ENCODE measurements at regions not wholly inside any gene's neighbourhood (a gene's known extent, or its start where the extent isn't known, plus 50 kb on each side); places are given as distances from the start of the nearest gene placed in this dataset.

DNA sequence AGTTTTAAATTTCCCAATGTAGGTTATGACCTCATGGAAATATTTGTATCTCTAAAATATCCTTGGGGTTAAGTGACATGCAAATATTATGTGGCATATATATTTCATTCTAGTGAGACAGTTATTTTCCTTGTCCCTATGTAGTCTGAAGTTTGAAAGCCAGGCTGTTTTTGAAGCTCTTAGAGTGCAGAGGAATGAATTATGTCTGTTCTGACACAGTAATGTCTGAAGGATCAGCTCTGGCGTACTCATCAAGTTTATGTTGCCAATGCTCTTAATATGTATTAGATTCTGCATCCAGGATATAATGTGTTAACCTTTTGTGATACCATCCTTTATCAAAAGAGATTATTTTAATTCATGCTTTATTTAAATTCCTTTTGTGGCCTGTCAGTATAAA lies 355.8 kb downstream of the PCDH7 start:
- Histone ChIP-seq H3K36me3 (no peaks in the 10 kb centered on the region), H3K9me3 (no peaks in the 10 kb centered on the region), H3K27ac (no peak overlapping the region), H3K27me3 (no peaks in the 10 kb centered on the region), H3K4me1 (no peaks in the 10 kb centered on the region), H3K4me3 (no peak overlapping the region)
- 0% methylated on average over 1 of the region's 1 CpG for WGBS, 2 donors
- TF ChIP-seq EP300 (IDR thresholded peaks at IDR 0.05) = no peak
- TF ChIP-seq, protein P1, sequence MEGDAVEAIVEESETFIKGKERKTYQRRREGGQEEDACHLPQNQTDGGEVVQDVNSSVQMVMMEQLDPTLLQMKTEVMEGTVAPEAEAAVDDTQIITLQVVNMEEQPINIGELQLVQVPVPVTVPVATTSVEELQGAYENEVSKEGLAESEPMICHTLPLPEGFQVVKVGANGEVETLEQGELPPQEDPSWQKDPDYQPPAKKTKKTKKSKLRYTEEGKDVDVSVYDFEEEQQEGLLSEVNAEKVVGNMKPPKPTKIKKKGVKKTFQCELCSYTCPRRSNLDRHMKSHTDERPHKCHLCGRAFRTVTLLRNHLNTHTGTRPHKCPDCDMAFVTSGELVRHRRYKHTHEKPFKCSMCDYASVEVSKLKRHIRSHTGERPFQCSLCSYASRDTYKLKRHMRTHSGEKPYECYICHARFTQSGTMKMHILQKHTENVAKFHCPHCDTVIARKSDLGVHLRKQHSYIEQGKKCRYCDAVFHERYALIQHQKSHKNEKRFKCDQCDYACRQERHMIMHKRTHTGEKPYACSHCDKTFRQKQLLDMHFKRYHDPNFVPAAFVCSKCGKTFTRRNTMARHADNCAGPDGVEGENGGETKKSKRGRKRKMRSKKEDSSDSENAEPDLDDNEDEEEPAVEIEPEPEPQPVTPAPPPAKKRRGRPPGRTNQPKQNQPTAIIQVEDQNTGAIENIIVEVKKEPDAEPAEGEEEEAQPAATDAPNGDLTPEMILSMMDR (IDR thresholded peaks at IDR 0.05) = no peak
- no peak for TF ChIP-seq POLR2A (IDR thresholded peaks at IDR 0.05)
- DNase-seq (ENCODE audit: low spot score in 2 of 2) = no peak

- no peak for DNase-seq (ENCODE audit: low spot score in 2 of 2)
- Histone ChIP-seq H3K9me3 (no peaks in the 10 kb centered on the region), H3K4me1 (no peaks in the 10 kb centered on the region), H3K36me3 (no peaks in the 10 kb centered on the region), H3K4me3 (no peak overlapping the region), H3K27ac (no peak overlapping the region), H3K27me3 (no peaks in the 10 kb centered on the region)
- WGBS, 2 donors = 93 to 94% methylated on average over 1 of the region's 1 CpG
- TF ChIP-seq POLR2A (IDR thresholded peaks at IDR 0.05) (no peak), EP300 (IDR thresholded peaks at IDR 0.05) (no peak)
- TF ChIP-seq, protein P1 (IDR thresholded peaks at IDR 0.05) = no peak
Observed at GRCh38 chr4:31078661-31079060, 358.5 kb downstream of the PCDH7 start.

GRCh38 chr4:31080887-31081286 lies 360.7 kb downstream of the PCDH7 start:
- no peaks in the 10 kb centered on the region for H3K36me3 ChIP-seq
- no peak overlapping the region for H3K4me3 ChIP-seq
- TF ChIP-seq, protein P1 (IDR thresholded peaks at IDR 0.05) = no peak
- TF ChIP-seq POLR2A (IDR thresholded peaks at IDR 0.05) (no peak), EP300 (IDR thresholded peaks at IDR 0.05) (no peak)
- H3K27me3 ChIP-seq = no peaks in the 10 kb centered on the region
- 72 to 76% methylated on average over 3 of the region's 3 CpGs for WGBS, 2 donors
- no peak for DNase-seq (ENCODE audit: low spot score in 2 of 2)
- no peak overlapping the region for H3K27ac ChIP-seq
- no peaks in the 10 kb centered on the region for H3K9me3 ChIP-seq
- no peaks in the 10 kb centered on the region for H3K4me1 ChIP-seq

DNA sequence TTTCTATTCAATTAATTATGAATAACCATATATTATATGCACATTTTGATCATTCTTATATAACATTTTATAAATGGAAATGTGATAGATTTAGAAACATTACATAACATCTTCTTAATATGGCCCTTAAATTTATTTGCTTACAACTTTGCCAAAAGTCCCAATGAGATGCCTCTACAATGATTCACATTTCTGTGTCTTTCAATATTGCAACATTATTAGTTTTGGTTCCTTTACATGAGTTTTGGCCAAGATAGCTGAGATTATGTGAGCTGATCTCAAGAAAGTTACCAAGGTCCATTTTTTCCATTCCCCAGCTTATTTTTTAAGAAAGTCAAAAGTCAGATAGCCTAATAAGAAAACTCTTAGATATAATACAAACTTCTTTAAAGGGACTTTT lies 361.2 kb downstream of the PCDH7 start:
- no peak overlapping the region for H3K4me3 ChIP-seq
- no peaks in the 10 kb centered on the region for H3K36me3 ChIP-seq
- no peak overlapping the region for H3K27ac ChIP-seq
- no peaks in the 10 kb centered on the region for H3K4me1 ChIP-seq
- TF ChIP-seq POLR2A (IDR thresholded peaks at IDR 0.05) (no peak), EP300 (IDR thresholded peaks at IDR 0.05) (no peak)
- H3K27me3 ChIP-seq = no peaks in the 10 kb centered on the region
- DNase-seq (ENCODE audit: low spot score in 2 of 2) = no peak
- no peaks in the 10 kb centered on the region for H3K9me3 ChIP-seq

DNA sequence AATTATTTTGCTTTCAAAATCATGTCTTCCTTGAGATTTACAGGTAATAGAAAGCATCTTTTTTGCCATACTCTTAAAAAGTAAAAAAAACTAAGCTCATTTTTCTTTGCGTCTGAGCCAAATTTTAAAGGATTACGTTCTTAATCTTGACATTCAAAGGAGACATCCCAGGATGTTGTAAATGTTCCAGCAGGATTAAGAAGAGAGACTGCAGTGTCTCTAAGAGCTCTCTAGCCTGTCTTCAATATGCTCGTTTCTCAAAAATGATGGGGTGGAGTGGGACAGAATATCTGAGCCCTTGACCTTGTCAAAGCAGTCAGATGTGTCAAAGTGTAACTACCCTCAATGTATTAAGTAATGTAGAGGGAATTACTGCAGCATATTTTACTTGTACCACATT lies 363.3 kb downstream of the PCDH7 start:
- DNase-seq (ENCODE audit: low spot score in 2 of 2) = no peak
- Histone ChIP-seq H3K4me3 (no peak overlapping the region), H3K27me3 (no peaks in the 10 kb centered on the region), H3K4me1 (no peaks in the 10 kb centered on the region), H3K27ac (no peak overlapping the region), H3K9me3 (no peaks in the 10 kb centered on the region), H3K36me3 (no peaks in the 10 kb centered on the region)
- WGBS, 2 donors = 72 to 78% methylated on average over 3 of the region's 3 CpGs
- TF ChIP-seq POLR2A (IDR thresholded peaks at IDR 0.05) (no peak), EP300 (IDR thresholded peaks at IDR 0.05) (no peak)
- TF ChIP-seq, protein P1 (IDR thresholded peaks at IDR 0.05) = no peak

DNA sequence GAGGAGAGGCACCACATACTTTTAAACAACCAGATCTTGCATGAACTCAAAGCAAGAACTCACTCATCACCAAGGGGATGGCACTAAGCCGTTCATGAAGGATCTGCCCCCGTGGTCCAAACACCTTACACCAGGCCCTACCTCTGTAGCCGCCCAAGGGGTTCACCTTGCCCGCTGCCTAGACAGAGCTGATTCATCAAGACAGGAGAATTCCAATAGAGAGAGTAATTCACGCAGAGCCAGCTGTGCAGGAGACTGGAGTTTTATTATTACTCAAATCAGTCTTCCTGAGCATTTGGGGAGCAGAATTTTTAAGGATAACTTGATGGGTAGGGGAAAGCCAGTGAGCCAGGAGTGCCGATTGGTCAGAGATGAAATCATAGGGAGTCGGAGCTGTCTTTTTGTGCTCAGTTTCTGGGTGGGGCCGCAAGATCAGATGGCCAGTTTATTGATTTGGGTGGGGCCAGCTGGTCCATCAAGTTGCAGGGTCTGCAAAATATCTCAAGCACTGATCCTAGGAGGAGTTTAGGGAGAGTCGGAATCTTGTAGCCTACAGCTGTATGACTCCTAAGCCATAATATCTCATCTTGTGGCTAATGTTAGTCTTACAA lies 364.7 kb downstream of the PCDH7 start:
- no peak for TF ChIP-seq EP300 (IDR thresholded peaks at IDR 0.05)
- TF ChIP-seq, protein P1 (IDR thresholded peaks at IDR 0.05) = no peak
- TF ChIP-seq POLR2A (IDR thresholded peaks at IDR 0.05) = no peak
- Histone ChIP-seq H3K36me3 (no peaks in the 10 kb centered on the region), H3K9me3 (no peaks in the 10 kb centered on the region), H3K27me3 (no peaks in the 10 kb centered on the region), H3K4me1 (no peaks in the 10 kb centered on the region), H3K27ac (no peak overlapping the region), H3K4me3 (no peak overlapping the region)
- no peak for DNase-seq (ENCODE audit: low spot score in 2 of 2)
- 89 to 96% methylated on average over 9 of the region's 9 CpGs for WGBS, 2 donors
